ENCODE measurements at regions not wholly inside any gene's neighbourhood (a gene's known extent, or its start where the extent isn't known, plus 50 kb on each side); places are given as distances from the start of the nearest gene placed in this dataset.

DNA sequence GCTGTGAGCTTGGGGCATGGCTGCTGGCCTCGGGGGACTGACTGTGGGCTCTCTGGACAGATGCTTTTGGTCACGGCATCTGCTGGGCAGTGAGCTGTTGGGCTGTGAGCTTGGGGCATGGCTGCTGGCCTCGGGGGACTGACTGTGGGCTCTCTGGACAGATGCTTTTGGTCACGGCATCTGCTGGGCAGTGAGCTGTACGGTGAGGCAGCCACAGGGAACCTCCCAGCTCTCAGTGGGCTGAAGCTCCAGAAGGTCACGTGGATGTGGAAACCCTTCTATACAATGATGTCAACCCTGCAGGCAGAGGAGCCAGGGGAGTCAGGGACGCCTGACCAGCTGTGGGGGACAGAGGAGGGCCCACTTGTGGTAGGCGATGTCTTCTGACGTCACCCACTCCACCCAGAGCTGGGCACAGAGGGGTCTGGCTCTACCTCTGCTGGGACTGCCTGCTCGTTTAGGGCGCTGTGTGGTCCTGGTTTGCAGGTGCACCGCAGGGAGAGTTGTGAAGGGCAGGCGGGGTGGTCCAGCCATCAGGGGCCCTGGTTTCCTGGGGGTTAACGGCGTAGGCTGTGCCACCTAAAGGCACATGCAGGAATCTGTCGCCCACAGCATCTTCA lies 1331.3 kb downstream of the BRD1 start:
- TF ChIP-seq, protein P1, sequence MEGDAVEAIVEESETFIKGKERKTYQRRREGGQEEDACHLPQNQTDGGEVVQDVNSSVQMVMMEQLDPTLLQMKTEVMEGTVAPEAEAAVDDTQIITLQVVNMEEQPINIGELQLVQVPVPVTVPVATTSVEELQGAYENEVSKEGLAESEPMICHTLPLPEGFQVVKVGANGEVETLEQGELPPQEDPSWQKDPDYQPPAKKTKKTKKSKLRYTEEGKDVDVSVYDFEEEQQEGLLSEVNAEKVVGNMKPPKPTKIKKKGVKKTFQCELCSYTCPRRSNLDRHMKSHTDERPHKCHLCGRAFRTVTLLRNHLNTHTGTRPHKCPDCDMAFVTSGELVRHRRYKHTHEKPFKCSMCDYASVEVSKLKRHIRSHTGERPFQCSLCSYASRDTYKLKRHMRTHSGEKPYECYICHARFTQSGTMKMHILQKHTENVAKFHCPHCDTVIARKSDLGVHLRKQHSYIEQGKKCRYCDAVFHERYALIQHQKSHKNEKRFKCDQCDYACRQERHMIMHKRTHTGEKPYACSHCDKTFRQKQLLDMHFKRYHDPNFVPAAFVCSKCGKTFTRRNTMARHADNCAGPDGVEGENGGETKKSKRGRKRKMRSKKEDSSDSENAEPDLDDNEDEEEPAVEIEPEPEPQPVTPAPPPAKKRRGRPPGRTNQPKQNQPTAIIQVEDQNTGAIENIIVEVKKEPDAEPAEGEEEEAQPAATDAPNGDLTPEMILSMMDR (IDR thresholded peaks at IDR 0.05; ENCODE audit: low read depth, low read length, poor library complexity, severe bottlenecking), result no peak
- TF ChIP-seq EZH2phosphoT487 (IDR thresholded peaks at IDR 0.05; ENCODE audit: borderline replicate concordance, low read length), result no peak
